ENCODE measurements at regions not wholly inside any gene's neighbourhood (a gene's known extent, or its start where the extent isn't known, plus 50 kb on each side); places are given as distances from the start of the nearest gene placed in this dataset.

DNA sequence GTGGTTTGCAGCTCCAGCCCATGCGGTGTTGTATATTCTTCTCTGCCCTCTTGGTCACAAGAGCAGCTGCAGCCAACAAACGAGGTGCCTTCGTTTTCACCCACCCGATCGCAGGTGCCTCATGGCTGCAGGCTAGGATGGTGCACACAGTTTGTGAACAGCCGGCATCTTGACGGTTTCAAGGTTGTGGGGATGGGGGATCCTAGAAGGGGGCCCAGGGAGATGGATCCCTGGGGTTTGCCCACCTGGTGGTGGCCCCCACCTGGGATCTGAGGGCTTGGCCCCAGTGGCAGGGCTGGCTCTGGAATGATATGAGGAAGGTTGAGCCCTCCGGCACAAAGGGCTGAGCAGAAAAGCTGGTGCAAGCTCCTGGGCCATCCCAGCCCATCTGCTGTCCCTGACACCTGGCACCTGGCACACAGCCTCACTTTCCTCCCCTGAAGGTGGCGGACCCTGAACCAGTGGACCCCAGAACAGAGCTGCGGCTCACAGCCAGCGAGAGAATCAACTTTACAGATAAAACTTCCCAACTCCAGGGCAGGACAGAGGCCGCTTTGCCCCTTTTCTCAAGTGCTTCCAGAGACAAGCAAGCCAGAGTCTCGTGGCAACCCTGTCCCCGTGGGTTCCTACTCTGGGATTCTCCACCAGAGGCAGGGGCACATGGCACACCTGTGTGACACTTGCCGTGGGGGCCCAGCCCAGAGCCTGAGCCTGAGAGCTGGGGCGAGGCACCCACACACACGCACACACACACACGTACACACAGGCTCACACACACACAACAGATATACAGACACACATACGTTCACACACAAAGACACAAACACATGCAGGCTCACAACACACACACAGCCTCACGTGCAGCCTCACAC is 177.3 kb upstream of the PPP2R2D start:
- TF ChIP-seq CTCF (conservative IDR thresholded peaks at IDR 0.05; ENCODE audit: low read depth, low read length) (no peak), EZH2phosphoT487 (IDR thresholded peaks at IDR 0.05; ENCODE audit: borderline replicate concordance, low read length) (no peak)
